ENCODE measurements at regions not wholly inside any gene's neighbourhood (a gene's known extent, or its start where the extent isn't known, plus 50 kb on each side); places are given as distances from the start of the nearest gene placed in this dataset.

DNA sequence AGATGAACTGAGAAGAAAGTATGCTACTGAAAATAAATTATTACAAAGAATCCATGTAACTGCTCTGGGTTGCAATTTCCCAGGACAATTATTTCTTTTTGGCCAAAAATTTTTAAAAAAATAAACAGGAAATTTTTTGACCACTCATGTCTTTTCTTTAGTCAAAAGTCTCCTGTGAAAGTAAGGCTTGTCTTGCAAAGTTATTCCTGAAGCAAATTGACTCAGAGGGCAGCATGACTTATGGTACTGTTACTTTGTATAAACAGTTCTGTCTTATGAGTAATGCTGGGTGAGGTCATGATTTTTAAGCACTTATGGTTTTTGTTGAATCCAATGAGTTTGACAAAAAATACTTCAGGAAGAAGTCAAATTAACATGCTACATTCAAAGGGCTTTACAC is 292.8 kb upstream of the ARSJ start:
- TF ChIP-seq, protein P1, sequence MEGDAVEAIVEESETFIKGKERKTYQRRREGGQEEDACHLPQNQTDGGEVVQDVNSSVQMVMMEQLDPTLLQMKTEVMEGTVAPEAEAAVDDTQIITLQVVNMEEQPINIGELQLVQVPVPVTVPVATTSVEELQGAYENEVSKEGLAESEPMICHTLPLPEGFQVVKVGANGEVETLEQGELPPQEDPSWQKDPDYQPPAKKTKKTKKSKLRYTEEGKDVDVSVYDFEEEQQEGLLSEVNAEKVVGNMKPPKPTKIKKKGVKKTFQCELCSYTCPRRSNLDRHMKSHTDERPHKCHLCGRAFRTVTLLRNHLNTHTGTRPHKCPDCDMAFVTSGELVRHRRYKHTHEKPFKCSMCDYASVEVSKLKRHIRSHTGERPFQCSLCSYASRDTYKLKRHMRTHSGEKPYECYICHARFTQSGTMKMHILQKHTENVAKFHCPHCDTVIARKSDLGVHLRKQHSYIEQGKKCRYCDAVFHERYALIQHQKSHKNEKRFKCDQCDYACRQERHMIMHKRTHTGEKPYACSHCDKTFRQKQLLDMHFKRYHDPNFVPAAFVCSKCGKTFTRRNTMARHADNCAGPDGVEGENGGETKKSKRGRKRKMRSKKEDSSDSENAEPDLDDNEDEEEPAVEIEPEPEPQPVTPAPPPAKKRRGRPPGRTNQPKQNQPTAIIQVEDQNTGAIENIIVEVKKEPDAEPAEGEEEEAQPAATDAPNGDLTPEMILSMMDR (conservative IDR thresholded peaks at IDR 0.05) = no peak
- TF ChIP-seq ZFX (IDR thresholded peaks at IDR 0.05) = no peak
